ENCODE measurements at regions not wholly inside any gene's neighbourhood (a gene's known extent, or its start where the extent isn't known, plus 50 kb on each side); places are given as distances from the start of the nearest gene placed in this dataset.

- H3K9me3 ChIP-seq, result no peaks in the 10 kb centered on the region
- no peaks in the 10 kb centered on the region for H3K36me3 ChIP-seq
- intact Hi-C loops (cut with DNase I), result no loop called here
- TF ChIP-seq CTCF (IDR thresholded peaks at IDR 0.05) (no peak), EP300 (IDR thresholded peaks at IDR 0.05) (no peak), POLR2A (IDR thresholded peaks at IDR 0.05) (no peak)
- 74 to 81% (median 74%) methylated on average over 2 of the region's 2 CpGs for WGBS, 3 donors
- no peak overlapping the region for H3K27ac ChIP-seq
- no peaks in the 10 kb centered on the region for H3K27me3 ChIP-seq
- no peaks in the 10 kb centered on the region for H3K4me1 ChIP-seq (ENCODE audit: insufficient read depth)
- DNase-seq, result no peak
- H3K4me3 ChIP-seq, result no peak overlapping the region
Observed at GRCh38 chr5:29516224-29516623, 1677.3 kb upstream of the CDH6 start.

GRCh38 chr5:29508131-29508530, 1685.4 kb upstream of the CDH6 start:
- intact Hi-C loops (cut with DNase I), result no loop called here
- Histone ChIP-seq H3K36me3 (no peaks in the 10 kb centered on the region), H3K4me1 (ENCODE audit: insufficient read depth) (no peaks in the 10 kb centered on the region), H3K4me3 (no peak overlapping the region), H3K27ac (no peak overlapping the region), H3K27me3 (no peaks in the 10 kb centered on the region), H3K9me3 (no peaks in the 10 kb centered on the region)
- DNase-seq, result no peak
- WGBS, 3 donors, result 89 to 97% (median 93%) methylated on average over 2 of the region's 2 CpGs
- TF ChIP-seq EP300 (IDR thresholded peaks at IDR 0.05), result no peak
- no peak for TF ChIP-seq POLR2A (IDR thresholded peaks at IDR 0.05)
- no peak for TF ChIP-seq CTCF (IDR thresholded peaks at IDR 0.05)

- TF ChIP-seq POLR2A (IDR thresholded peaks at IDR 0.05) (no peak), CTCF (IDR thresholded peaks at IDR 0.05) (no peak), EP300 (IDR thresholded peaks at IDR 0.05) (no peak)
- DNase-seq, result no peak
- Histone ChIP-seq H3K27ac (no peak overlapping the region), H3K4me1 (ENCODE audit: insufficient read depth) (no peaks in the 10 kb centered on the region), H3K36me3 (no peaks in the 10 kb centered on the region), H3K9me3 (no peaks in the 10 kb centered on the region), H3K4me3 (no peak overlapping the region), H3K27me3 (no peaks in the 10 kb centered on the region)
- 0 to 71% (median 28%) methylated on average over 1 of the region's 1 CpG for WGBS, 3 donors
- intact Hi-C loops (cut with DNase I), result no loop called here
Observed at GRCh38 chr5:29504411-29504810, 1689.1 kb upstream of the CDH6 start.

- DNase-seq, result no peak
- no peak overlapping the region for H3K4me3 ChIP-seq
- intact Hi-C loops (cut with DNase I), result no loop called here
- no peaks in the 10 kb centered on the region for H3K27me3 ChIP-seq
- H3K27ac ChIP-seq, result no peak overlapping the region
- TF ChIP-seq CTCF (IDR thresholded peaks at IDR 0.05), result no peak
- TF ChIP-seq POLR2A (IDR thresholded peaks at IDR 0.05), result no peak
- TF ChIP-seq EP300 (IDR thresholded peaks at IDR 0.05), result no peak
- no peaks in the 10 kb centered on the region for H3K9me3 ChIP-seq
- no peaks in the 10 kb centered on the region for H3K4me1 ChIP-seq (ENCODE audit: insufficient read depth)
- no peaks in the 10 kb centered on the region for H3K36me3 ChIP-seq
- WGBS, 3 donors, result 46 to 90% (median 73%) methylated on average over 4 of the region's 4 CpGs
Observed at GRCh38 chr5:29498860-29499259, 1694.6 kb upstream of the CDH6 start.

GRCh38 chr5:29498412-29498811, 1695.1 kb upstream of the CDH6 start:
- no peak for DNase-seq
- intact Hi-C loops (cut with DNase I), result no loop called here
- TF ChIP-seq EP300 (IDR thresholded peaks at IDR 0.05), result no peak

More at GRCh38 chr5:29498412-29498811, 1695.1 kb upstream of the CDH6 start:
- no peak overlapping the region for H3K4me3 ChIP-seq
- WGBS, 3 donors, result 73 to 79% (median 77%) methylated on average over 2 of the region's 2 CpGs
- H3K9me3 ChIP-seq, result no peaks in the 10 kb centered on the region
- no peak overlapping the region for H3K27ac ChIP-seq
- H3K36me3 ChIP-seq, result no peaks in the 10 kb centered on the region
- no peaks in the 10 kb centered on the region for H3K4me1 ChIP-seq (ENCODE audit: insufficient read depth)
- H3K27me3 ChIP-seq, result no peaks in the 10 kb centered on the region

Data from ovary (tissue), 7 donors.